ENCODE measurements at regions not wholly inside any gene's neighbourhood (a gene's known extent, or its start where the extent isn't known, plus 50 kb on each side); places are given as distances from the start of the nearest gene placed in this dataset.
A peak's percentile ranks its signal among the peaks of the same experiment; 100 is the strongest.

- no peak for DNase-seq (ENCODE audit: low read depth)
Observed at GRCh38 chr7:40948239-40948638, 754.7 kb downstream of the INHBA start.

GRCh38 chr7:40947566-40947965 is 755.3 kb downstream of the INHBA start:
- no peak for DNase-seq (ENCODE audit: low read depth)

GRCh38 chr7:40946549-40946948 is 756.3 kb downstream of the INHBA start:
- no peak for DNase-seq (ENCODE audit: low read depth)

GRCh38 chr7:40945788-40946187 is 757.1 kb downstream of the INHBA start:
- peak; percentile 13 for DNase-seq (ENCODE audit: low read depth)

- DNase-seq (ENCODE audit: low read depth), result peak; percentile 19
Observed at GRCh38 chr7:40944981-40945585, 757.8 kb downstream of the INHBA start.

GRCh38 chr7:40937879-40938278 is 765.0 kb downstream of the INHBA start:
- DNase-seq (ENCODE audit: low read depth), result no peak

- DNase-seq (ENCODE audit: low read depth), result no peak
Observed at GRCh38 chr7:40935435-40935834, 767.5 kb downstream of the INHBA start.

- DNase-seq (ENCODE audit: low read depth), result no peak
Observed at GRCh38 chr7:40923626-40924025, 779.3 kb downstream of the INHBA start.

- peak; percentile 61 for DNase-seq (ENCODE audit: low read depth)
Observed at GRCh38 chr7:40922316-40922670, 780.6 kb downstream of the INHBA start.

GRCh38 chr7:40921589-40922315 is 781.1 kb downstream of the INHBA start:
- DNase-seq (ENCODE audit: low read depth), result no peak

GRCh38 chr7:40918701-40919271 is 784.0 kb downstream of the SUGCT start:
- peak; percentile 65 for DNase-seq (ENCODE audit: low read depth)

GRCh38 chr7:40916813-40917212 is 782.0 kb downstream of the SUGCT start:
- DNase-seq (ENCODE audit: low read depth), result no peak

- no peak for DNase-seq (ENCODE audit: low read depth)
Observed at GRCh38 chr7:40915071-40915470, 780.3 kb downstream of the SUGCT start.

Data from LHCN-M2 (cell line).